ENCODE measurements at regions not wholly inside any gene's neighbourhood (a gene's known extent, or its start where the extent isn't known, plus 50 kb on each side); places are given as distances from the start of the nearest gene placed in this dataset.
"Not testable (repeated sequence)": the region's sequence is repeated elsewhere in the genome, so short reads cannot be mapped to it uniquely, and the experiment has no call there.

DNA sequence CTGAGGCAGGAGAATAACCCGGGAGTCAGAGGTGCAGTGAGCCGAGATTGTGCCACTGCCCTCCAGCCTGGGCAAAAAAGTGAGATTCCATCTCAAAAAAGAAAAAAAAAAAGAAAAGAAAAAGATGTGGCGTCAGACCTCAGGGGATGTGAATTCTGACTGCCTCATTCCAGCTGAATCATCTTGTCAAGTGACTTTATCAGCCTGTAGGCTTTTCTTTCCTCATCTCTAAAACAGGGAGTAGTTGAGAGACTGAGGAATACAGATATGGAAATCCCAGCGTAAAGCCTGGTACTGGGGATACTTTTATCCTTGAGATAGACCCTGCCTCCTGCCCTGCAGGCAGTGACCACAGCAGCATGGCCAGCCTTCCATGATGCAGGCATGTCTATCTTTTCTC is 74.1 kb downstream of the PPIAL4C start:
- TF ChIP-seq, protein P1, sequence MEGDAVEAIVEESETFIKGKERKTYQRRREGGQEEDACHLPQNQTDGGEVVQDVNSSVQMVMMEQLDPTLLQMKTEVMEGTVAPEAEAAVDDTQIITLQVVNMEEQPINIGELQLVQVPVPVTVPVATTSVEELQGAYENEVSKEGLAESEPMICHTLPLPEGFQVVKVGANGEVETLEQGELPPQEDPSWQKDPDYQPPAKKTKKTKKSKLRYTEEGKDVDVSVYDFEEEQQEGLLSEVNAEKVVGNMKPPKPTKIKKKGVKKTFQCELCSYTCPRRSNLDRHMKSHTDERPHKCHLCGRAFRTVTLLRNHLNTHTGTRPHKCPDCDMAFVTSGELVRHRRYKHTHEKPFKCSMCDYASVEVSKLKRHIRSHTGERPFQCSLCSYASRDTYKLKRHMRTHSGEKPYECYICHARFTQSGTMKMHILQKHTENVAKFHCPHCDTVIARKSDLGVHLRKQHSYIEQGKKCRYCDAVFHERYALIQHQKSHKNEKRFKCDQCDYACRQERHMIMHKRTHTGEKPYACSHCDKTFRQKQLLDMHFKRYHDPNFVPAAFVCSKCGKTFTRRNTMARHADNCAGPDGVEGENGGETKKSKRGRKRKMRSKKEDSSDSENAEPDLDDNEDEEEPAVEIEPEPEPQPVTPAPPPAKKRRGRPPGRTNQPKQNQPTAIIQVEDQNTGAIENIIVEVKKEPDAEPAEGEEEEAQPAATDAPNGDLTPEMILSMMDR (conservative IDR thresholded peaks at IDR 0.05; ENCODE audit: low read depth in 2 of 2): not testable (repeated sequence)
- TF ChIP-seq JUNB (IDR thresholded peaks at IDR 0.05; ENCODE audit: unreplicated experiment); CREB1 (CRISPR knock-in tag; IDR thresholded peaks at IDR 0.05; ENCODE audit: low read depth); EZH2 (IDR thresholded peaks at IDR 0.05; ENCODE audit: low read depth, unreplicated experiment); POLR2AphosphoS5 (IDR thresholded peaks at IDR 0.05; ENCODE audit: low read depth); EZH2phosphoT487 (IDR thresholded peaks at IDR 0.05; ENCODE audit: unreplicated experiment); ZNF331 (CRISPR knock-in tag; IDR thresholded peaks at IDR 0.05; ENCODE audit: low read depth); NANOG (IDR thresholded peaks at IDR 0.05; ENCODE audit: borderline replicate concordance); STAT1 (IDR thresholded peaks at IDR 0.05; ENCODE audit: unreplicated experiment): not testable (repeated sequence)
- TF ChIP-seq, protein P2, sequence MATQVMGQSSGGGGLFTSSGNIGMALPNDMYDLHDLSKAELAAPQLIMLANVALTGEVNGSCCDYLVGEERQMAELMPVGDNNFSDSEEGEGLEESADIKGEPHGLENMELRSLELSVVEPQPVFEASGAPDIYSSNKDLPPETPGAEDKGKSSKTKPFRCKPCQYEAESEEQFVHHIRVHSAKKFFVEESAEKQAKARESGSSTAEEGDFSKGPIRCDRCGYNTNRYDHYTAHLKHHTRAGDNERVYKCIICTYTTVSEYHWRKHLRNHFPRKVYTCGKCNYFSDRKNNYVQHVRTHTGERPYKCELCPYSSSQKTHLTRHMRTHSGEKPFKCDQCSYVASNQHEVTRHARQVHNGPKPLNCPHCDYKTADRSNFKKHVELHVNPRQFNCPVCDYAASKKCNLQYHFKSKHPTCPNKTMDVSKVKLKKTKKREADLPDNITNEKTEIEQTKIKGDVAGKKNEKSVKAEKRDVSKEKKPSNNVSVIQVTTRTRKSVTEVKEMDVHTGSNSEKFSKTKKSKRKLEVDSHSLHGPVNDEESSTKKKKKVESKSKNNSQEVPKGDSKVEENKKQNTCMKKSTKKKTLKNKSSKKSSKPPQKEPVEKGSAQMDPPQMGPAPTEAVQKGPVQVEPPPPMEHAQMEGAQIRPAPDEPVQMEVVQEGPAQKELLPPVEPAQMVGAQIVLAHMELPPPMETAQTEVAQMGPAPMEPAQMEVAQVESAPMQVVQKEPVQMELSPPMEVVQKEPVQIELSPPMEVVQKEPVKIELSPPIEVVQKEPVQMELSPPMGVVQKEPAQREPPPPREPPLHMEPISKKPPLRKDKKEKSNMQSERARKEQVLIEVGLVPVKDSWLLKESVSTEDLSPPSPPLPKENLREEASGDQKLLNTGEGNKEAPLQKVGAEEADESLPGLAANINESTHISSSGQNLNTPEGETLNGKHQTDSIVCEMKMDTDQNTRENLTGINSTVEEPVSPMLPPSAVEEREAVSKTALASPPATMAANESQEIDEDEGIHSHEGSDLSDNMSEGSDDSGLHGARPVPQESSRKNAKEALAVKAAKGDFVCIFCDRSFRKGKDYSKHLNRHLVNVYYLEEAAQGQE (IDR thresholded peaks at IDR 0.05; ENCODE audit: unreplicated experiment): not testable (repeated sequence)
- TF ChIP-seq, protein P3, sequence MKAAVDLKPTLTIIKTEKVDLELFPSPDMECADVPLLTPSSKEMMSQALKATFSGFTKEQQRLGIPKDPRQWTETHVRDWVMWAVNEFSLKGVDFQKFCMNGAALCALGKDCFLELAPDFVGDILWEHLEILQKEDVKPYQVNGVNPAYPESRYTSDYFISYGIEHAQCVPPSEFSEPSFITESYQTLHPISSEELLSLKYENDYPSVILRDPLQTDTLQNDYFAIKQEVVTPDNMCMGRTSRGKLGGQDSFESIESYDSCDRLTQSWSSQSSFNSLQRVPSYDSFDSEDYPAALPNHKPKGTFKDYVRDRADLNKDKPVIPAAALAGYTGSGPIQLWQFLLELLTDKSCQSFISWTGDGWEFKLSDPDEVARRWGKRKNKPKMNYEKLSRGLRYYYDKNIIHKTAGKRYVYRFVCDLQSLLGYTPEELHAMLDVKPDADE (IDR thresholded peaks at IDR 0.05): not testable (repeated sequence)
